Body of pancreas (tissue), 4 donors: ENCODE measurements at regions not wholly inside any gene's neighbourhood (a gene's known extent, or its start where the extent isn't known, plus 50 kb on each side); places are given as distances from the start of the nearest gene placed in this dataset.
A peak's percentile ranks its signal among the peaks of the same experiment; 100 is the strongest.

Experiments used
- ATAC-seq: fragments of 150-250 bp; one replicate; pipeline ENCODE4 v1.9.1; 2016
- DNase-seq, 4 donors: peaks; one replicate each; pipeline ENCODE4 v3.0.0-alpha.2; 2019
- H3K27ac ChIP-seq, 4 donors: fragments of 200-600 bp; sonication (generic); 1 replicate in 3 of 4; 2 replicates in 1 of 4; pipeline versions ENCODE4 v1.5.1 to v1.6.1; 2016 to 2019; ENCODE audit warnings: mild to moderate bottlenecking in 1 of 4, mixed read lengths in 1 of 4, moderate library complexity in 1 of 4
- H3K27me3 ChIP-seq, 2 donors: fragments of 200-600 bp; sonication (generic); one replicate each; pipeline ENCODE4 v1.6.0; 2016; ENCODE audit warnings: mild to moderate bottlenecking in 1 of 2
- H3K36me3 ChIP-seq, 2 donors: fragments of 200-600 bp; sonication (generic); replicated peaks in 1 of 2; 2 replicates each; pipeline ENCODE4 v1.5.1; 2016; ENCODE audit warnings: low read depth in 2 of 2; ENCODE audit not compliant: insufficient read depth in 1 of 2
- H3K4me1 ChIP-seq: fragments of 200-600 bp; sonication (generic); one replicate; pipeline ENCODE4 v1.6.0; 2016
- H3K4me3 ChIP-seq, 2 donors: fragments of 200-600 bp; sonication (generic); 1 replicate in 1 of 2; 2 replicates in 1 of 2; pipeline ENCODE4 v1.5.1; 2016 to 2019
- H3K9me3 ChIP-seq, 3 donors: fragments of 200-600 bp; sonication (generic); 1 replicate in 2 of 3; 2 replicates in 1 of 3; pipeline ENCODE4 v1.5.1; 2016
- CTCF ChIP-seq, 7 experiments: fragments of 450-650 bp in 4 of 7; fragments of 200-600 bp in 3 of 7; sonication (generic) in 3 of 7; IDR thresholded peaks; one replicate each; pipeline ENCODE4 v1.5.1; 2016 to 2019; ENCODE audit warnings: antibody characterized with exemption in 7 of 7
- POLR2A ChIP-seq, 3 donors: fragments of 450-650 bp; IDR thresholded peaks; one replicate each; pipeline ENCODE4 v1.6.1; 2016; ENCODE audit warnings: antibody characterized with exemption in 3 of 3, mild to moderate bottlenecking in 2 of 3
- WGBS, 2 donors: methylation state at CpG; one replicate each; pipeline ENCODE4 v1.1.5; 2017; 5-methylcytosine and 5-hydroxymethylcytosine counted together
- intact Hi-C: fragments of 100-400 bp; cut with DNase I; formaldehyde crosslinking; loops from one replicate; pipeline ENCODE4 v1.15.1; 2023

DNA sequence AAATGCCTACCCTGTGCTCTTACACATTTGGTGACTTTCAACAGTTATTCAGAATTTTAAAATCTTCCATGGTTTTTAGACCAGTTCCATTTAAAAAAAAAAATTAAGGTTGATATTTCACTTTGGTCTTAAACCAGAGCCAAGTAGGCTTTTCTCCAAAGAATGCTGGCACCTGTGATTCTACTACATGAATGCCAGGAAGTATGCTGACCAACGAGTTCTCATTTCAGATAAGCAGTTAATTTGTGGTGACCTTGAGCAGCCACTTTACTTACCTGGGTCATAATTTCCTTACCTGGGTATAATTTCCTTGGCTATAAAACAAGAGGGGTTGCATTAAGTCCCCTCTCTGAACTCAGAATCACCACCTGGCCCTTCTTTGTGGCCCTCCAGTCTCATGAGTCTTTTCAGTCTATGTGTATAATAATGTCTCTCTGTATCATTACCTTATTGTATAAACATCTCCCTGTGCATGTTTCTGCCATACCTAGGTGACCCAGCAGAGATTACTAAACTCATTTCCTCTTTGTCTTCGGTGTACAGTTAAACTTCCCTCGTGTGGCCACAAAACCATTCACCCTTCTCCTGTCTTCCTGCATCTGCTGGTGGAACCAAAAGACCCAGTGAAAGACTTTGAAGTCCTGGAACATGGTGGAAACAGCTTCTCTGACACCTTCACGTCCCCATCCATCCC lies 139.1 kb upstream of the DPT start:
- ATAC-seq, result peak; percentile 98
- peak; percentile 60 to 90 (median 75) for DNase-seq
- no peak for TF ChIP-seq POLR2A (IDR thresholded peaks at IDR 0.05)
- peak in 2 of 7 experiments; percentile 2 to 23 for TF ChIP-seq CTCF (IDR thresholded peaks at IDR 0.05)
- 19 to 21% methylated on average over 4 of the region's 4 CpGs for WGBS, 2 donors
- intact Hi-C loops, result no loop called here
- H3K36me3 ChIP-seq, result no peaks in the 10 kb centered on the region
- H3K9me3 ChIP-seq, result no peaks in the 10 kb centered on the region
- H3K27me3 ChIP-seq, result no peaks in the 10 kb centered on the region
- H3K4me3 ChIP-seq, result no peak overlapping the region
- H3K27ac ChIP-seq, result peak overlapping the region; percentile 68 to 81 (median 72)
- H3K4me1 ChIP-seq, result peaks cover 20% of the 10 kb centered on the region

- Histone ChIP-seq H3K4me3 (no peak overlapping the region), H3K9me3 (no peaks in the 10 kb centered on the region), H3K4me1 (peaks cover 20% of the 10 kb centered on the region), H3K27me3 (no peaks in the 10 kb centered on the region), H3K36me3 (no peaks in the 10 kb centered on the region), H3K27ac (no peak overlapping the region)
- TF ChIP-seq CTCF (IDR thresholded peaks at IDR 0.05) (no peak), POLR2A (IDR thresholded peaks at IDR 0.05) (no peak)
- ATAC-seq, result no peak
- 81 to 88% methylated on average over 1 of the region's 1 CpG for WGBS, 2 donors
- intact Hi-C loops, result no loop called here
- no peak for DNase-seq
Observed at GRCh38 chr1:168871531-168871930, 142.5 kb upstream of the DPT start.

DNA sequence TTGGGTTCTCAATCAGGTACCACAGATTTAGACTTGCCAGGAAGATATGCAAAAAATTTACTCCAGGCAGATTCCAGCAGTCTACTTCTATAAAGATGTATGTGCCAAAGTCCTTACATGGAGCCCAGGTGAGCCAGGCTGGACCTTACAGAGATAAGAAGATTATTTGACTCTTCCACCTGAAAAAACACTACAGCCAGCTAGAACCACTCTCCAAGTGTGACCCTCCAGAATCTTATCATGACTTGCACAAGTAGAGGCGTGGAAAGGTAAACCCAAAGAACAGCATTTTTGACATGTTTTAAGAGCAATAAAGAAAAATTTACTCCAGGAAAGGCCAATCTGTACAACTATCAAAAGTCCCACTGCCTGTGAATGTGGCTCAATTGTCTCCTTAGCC lies 146.8 kb upstream of the DPT start:
- Histone ChIP-seq H3K27me3 (no peaks in the 10 kb centered on the region), H3K27ac (no peak overlapping the region), H3K4me3 (no peak overlapping the region), H3K9me3 (no peaks in the 10 kb centered on the region), H3K36me3 (no peaks in the 10 kb centered on the region), H3K4me1 (peaks cover 11% of the 10 kb centered on the region)
- 55 to 71% methylated on average over 1 of the region's 1 CpG for WGBS, 2 donors
- no peak for TF ChIP-seq POLR2A (IDR thresholded peaks at IDR 0.05)
- TF ChIP-seq CTCF (IDR thresholded peaks at IDR 0.05), result no peak
- DNase-seq (no peak), ATAC-seq (no peak)
- intact Hi-C loops, result no loop called here

DNA sequence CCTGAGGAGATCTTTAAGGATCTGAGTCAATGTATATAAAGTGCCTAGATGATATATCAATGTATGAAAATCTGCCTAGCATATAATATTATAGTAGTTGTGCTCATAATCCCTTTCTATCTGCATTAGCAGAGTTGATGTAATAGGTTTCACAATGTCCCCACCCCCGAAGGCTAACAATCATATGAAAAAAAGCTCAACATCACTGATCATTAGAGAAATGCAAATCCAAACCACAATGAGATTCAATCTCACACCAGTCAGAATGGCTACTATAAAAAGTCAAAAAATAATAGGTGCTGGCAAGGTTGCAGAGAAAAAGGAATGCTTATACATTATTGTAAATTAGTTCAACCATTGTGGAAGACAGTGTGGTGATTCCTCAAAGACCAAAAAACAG lies 147.8 kb upstream of the DPT start:
- DNase-seq (no peak), ATAC-seq (no peak)
- no peak for TF ChIP-seq CTCF (IDR thresholded peaks at IDR 0.05)
- no peak for TF ChIP-seq POLR2A (IDR thresholded peaks at IDR 0.05)
- 87 to 96% methylated on average over 1 of the region's 1 CpG for WGBS, 2 donors
- intact Hi-C loops, result no loop called here
- Histone ChIP-seq H3K4me3 (no peak overlapping the region), H3K27me3 (no peaks in the 10 kb centered on the region), H3K9me3 (no peaks in the 10 kb centered on the region), H3K36me3 (no peaks in the 10 kb centered on the region), H3K27ac (no peak overlapping the region), H3K4me1 (peaks cover 13% of the 10 kb centered on the region)
